SJCRH30 (cell line): ENCODE measurements at regions not wholly inside any gene's neighbourhood (a gene's known extent, or its start where the extent isn't known, plus 50 kb on each side); places are given as distances from the start of the nearest gene placed in this dataset.

Experiments
- DNase-seq, 2 experiments: peaks; one replicate each; pipeline ENCODE4 v3.0.0-alpha.2; 2015 to 2020
- H3K27ac ChIP-seq: fragments of 250-450 bp; sonication (Bioruptor Pico); 2 replicates; pipeline ENCODE4 v1.5.1; 2020; ENCODE audit warnings: mild to moderate bottlenecking, moderate library complexity
- H3K27me3 ChIP-seq: fragments of 250-450 bp; sonication (Bioruptor Pico); 2 replicates; pipeline ENCODE4 v1.5.1; 2020; ENCODE audit warnings: mild to moderate bottlenecking, moderate library complexity
- H3K36me3 ChIP-seq: fragments of 250-450 bp; sonication (Bioruptor Pico); 2 replicates; pipeline ENCODE4 v1.5.1; 2020; ENCODE audit warnings: mild to moderate bottlenecking, moderate library complexity
- H3K4me1 ChIP-seq: fragments of 250-450 bp; sonication (Bioruptor Pico); 2 replicates; pipeline ENCODE4 v1.5.1; 2020; ENCODE audit warnings: mild to moderate bottlenecking, moderate library complexity
- H3K4me3 ChIP-seq: fragments of 250-450 bp; sonication (Bioruptor Pico); 2 replicates; pipeline ENCODE4 v1.5.1; 2020; ENCODE audit warnings: mild to moderate bottlenecking, moderate library complexity
- H3K9me3 ChIP-seq: fragments of 250-450 bp; sonication (Bioruptor Pico); replicated peaks from 2 replicates; pipeline ENCODE4 v1.5.1; 2020; ENCODE audit warnings: mild to moderate bottlenecking, moderate library complexity

- Histone ChIP-seq H3K4me1 (no peaks in the 10 kb centered on the region), H3K27ac (no peak overlapping the region), H3K36me3 (no peaks in the 10 kb centered on the region), H3K27me3 (no peaks in the 10 kb centered on the region), H3K9me3 (no peaks in the 10 kb centered on the region), H3K4me3 (no peak overlapping the region)
- no peak for DNase-seq
These were observed 61.1 kb upstream of the ZMIZ1 start for GRCh38 chr10:79007421-79008319.

DNA sequence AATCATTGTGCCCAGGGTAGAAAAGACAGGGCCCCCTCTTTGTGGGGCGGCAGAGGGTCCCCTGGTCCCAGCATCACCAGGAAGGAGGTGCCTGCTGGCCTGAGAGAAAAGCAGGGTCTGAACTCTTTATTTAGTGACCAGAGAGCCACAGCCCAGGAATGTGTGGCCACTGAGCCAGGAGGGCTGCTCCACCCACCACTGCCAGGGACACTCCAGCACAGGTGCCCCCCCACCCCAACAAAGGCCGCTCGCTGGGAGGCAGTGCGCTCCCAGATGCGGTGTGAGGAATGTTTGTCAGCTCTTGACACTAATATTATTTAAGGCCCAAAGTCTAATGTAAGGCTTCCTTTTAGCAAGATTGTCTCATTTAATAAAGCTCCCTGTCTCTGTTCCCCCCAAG is 59.6 kb upstream of the ZMIZ1 start:
- no peak overlapping the region for H3K27ac ChIP-seq
- no peak overlapping the region for H3K4me3 ChIP-seq
- H3K27me3 ChIP-seq: no peaks in the 10 kb centered on the region
- no peak for DNase-seq
- no peaks in the 10 kb centered on the region for H3K36me3 ChIP-seq
- H3K4me1 ChIP-seq: no peaks in the 10 kb centered on the region
- no peaks in the 10 kb centered on the region for H3K9me3 ChIP-seq

DNA sequence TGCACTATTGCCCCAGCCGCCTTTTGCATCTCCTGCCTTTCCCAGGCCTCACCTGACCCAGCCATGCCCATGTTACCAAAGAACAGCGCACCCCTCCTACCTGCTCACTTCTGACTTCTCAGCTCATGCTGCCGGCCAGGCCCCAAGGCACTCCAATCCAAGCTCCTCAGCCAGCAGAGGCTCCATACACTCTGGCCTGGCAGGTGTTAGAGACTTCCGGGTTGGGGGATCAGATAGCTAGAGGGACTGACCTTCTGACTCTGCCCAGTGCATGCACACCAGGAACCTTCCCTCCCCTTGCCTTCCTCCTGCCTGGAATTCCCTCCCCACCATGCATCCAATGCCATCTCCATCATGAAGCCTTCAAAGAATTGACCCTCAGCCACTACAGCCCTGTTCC is 56.2 kb upstream of the ZMIZ1 start:
- Histone ChIP-seq H3K4me1 (no peaks in the 10 kb centered on the region), H3K27me3 (no peaks in the 10 kb centered on the region), H3K36me3 (no peaks in the 10 kb centered on the region), H3K4me3 (no peak overlapping the region), H3K27ac (no peak overlapping the region), H3K9me3 (no peaks in the 10 kb centered on the region)
- DNase-seq: no peak

GRCh38 chr10:79013406-79013987 is 55.3 kb upstream of the ZMIZ1 start:
- no peak overlapping the region for H3K27ac ChIP-seq
- no peaks in the 10 kb centered on the region for H3K27me3 ChIP-seq
- H3K9me3 ChIP-seq: no peaks in the 10 kb centered on the region
- H3K4me1 ChIP-seq: peaks cover 5% of the 10 kb centered on the region
- no peaks in the 10 kb centered on the region for H3K36me3 ChIP-seq
- H3K4me3 ChIP-seq: no peak overlapping the region
- no peak for DNase-seq

GRCh38 chr10:79014796-79015195 is 54.0 kb upstream of the ZMIZ1 start:
- no peaks in the 10 kb centered on the region for H3K36me3 ChIP-seq
- H3K27me3 ChIP-seq: no peaks in the 10 kb centered on the region
- H3K9me3 ChIP-seq: no peaks in the 10 kb centered on the region
- peaks cover 10% of the 10 kb centered on the region for H3K4me1 ChIP-seq
- no peak overlapping the region for H3K4me3 ChIP-seq
- no peak for DNase-seq
- H3K27ac ChIP-seq: no peak overlapping the region

- peaks cover 10% of the 10 kb centered on the region for H3K4me1 ChIP-seq
- no peak overlapping the region for H3K4me3 ChIP-seq
- DNase-seq: no peak
- H3K27me3 ChIP-seq: no peaks in the 10 kb centered on the region
- H3K9me3 ChIP-seq: no peaks in the 10 kb centered on the region
- no peak overlapping the region for H3K27ac ChIP-seq
- no peaks in the 10 kb centered on the region for H3K36me3 ChIP-seq
These were observed 50.8 kb upstream of the ZMIZ1 start for GRCh38 chr10:79017882-79018520.

DNA sequence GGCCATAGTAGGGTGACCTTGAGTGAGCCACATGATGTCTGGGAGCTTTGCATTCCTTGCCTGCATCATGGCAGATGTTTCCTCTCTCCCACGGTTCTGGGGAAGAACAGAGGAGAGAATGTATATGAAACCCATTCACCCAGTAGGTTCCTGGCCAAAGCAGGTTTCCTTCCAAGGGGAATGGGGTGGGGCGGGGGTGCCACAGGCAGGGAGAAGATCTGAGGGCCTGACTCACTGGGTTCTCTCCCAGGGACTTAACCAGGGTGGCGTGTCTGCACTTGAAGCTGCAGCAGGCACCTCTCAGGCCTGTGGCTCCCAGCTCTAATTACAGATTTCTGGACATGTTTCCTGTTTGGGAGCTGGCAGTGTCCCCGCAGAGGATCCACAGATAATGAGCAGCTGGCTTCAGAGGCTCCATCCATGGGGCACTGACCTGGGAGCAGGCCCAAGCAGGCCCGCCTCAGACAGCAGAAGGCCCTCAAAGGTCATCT is 50.2 kb upstream of the ZMIZ1 start:
- DNase-seq: peak; percentile 56 to 75
- no peaks in the 10 kb centered on the region for H3K9me3 ChIP-seq
- peaks cover 14% of the 10 kb centered on the region for H3K4me1 ChIP-seq
- H3K36me3 ChIP-seq: no peaks in the 10 kb centered on the region
- H3K27me3 ChIP-seq: no peaks in the 10 kb centered on the region
- no peak overlapping the region for H3K4me3 ChIP-seq
- no peak overlapping the region for H3K27ac ChIP-seq
